Activated CD4-positive, alpha-beta T cell treated with anti-CD3 and anti-CD28 coated beads, Interleukin-2, amount 10 ng/mL, durations not matched to agents 24 days and 14 days (primary cell): ENCODE measurements at regions not wholly inside any gene's neighbourhood (a gene's known extent, or its start where the extent isn't known, plus 50 kb on each side); places are given as distances from the start of the nearest gene placed in this dataset.

Experiments
- DNase-seq: peaks from one replicate; pipeline ENCODE4 v3.0.0; 2022
- H3K27ac Mint-ChIP-seq: one replicate; pipeline ENCODE4 v1.8.0; 2022; ENCODE audit warnings: mild to moderate bottlenecking, mixed read lengths
- H3K27me3 Mint-ChIP-seq: one replicate; pipeline ENCODE4 v1.8.0; 2022; ENCODE audit warnings: mixed read lengths
- H3K36me3 Mint-ChIP-seq: one replicate; pipeline ENCODE4 v1.8.0; 2022; ENCODE audit warnings: low read depth, mild to moderate bottlenecking, mixed read lengths
- H3K4me1 Mint-ChIP-seq: one replicate; pipeline ENCODE4 v1.8.0; 2021; ENCODE audit warnings: mixed read lengths
- H3K4me3 Mint-ChIP-seq: one replicate; pipeline ENCODE4 v1.8.0; 2022; ENCODE audit warnings: mild to moderate bottlenecking, moderate library complexity, mixed read lengths
- H3K9me3 Mint-ChIP-seq: one replicate; pipeline ENCODE4 v1.8.0; 2021; ENCODE audit warnings: mixed read lengths
- intact Hi-C: fragments of 100-400 bp; cut with micrococcal nuclease; formaldehyde crosslinking; loops from one replicate; pipeline ENCODE4 v1.15.1; 2023

- Mint-ChIP-seq H3K27ac (no peak overlapping the region), H3K4me1 (peaks cover 9% of the 10 kb centered on the region), H3K27me3 (peaks cover 50% of the 10 kb centered on the region), H3K4me3 (no peak overlapping the region), H3K36me3 (no peaks in the 10 kb centered on the region), H3K9me3 (no peaks in the 10 kb centered on the region)
- DNase-seq, result no peak
- intact Hi-C loops, result no loop called here
Measured at GRCh38 chr11:10927538-10927937, 69.7 kb upstream of the ZBED5 start.

GRCh38 chr11:10926801-10927211, 69.0 kb upstream of the ZBED5 start:
- DNase-seq, result no peak
- peaks cover 9% of the 10 kb centered on the region for H3K4me1 Mint-ChIP-seq
- H3K4me3 Mint-ChIP-seq, result no peak overlapping the region
- H3K9me3 Mint-ChIP-seq, result no peaks in the 10 kb centered on the region
- intact Hi-C loops, result no loop called here
- H3K36me3 Mint-ChIP-seq, result no peaks in the 10 kb centered on the region
- peaks cover 47% of the 10 kb centered on the region for H3K27me3 Mint-ChIP-seq
- H3K27ac Mint-ChIP-seq, result no peak overlapping the region

- no peaks in the 10 kb centered on the region for H3K9me3 Mint-ChIP-seq
Measured at GRCh38 chr11:10925149-10925926, 67.5 kb upstream of the ZBED5 start.

GRCh38 chr11:10923882-10924281, 66.0 kb upstream of the ZBED5 start:
- H3K4me1 Mint-ChIP-seq, result no peaks in the 10 kb centered on the region
- H3K9me3 Mint-ChIP-seq, result peaks cover under 1% of the 10 kb centered on the region
- no peak overlapping the region for H3K27ac Mint-ChIP-seq
- no peak for DNase-seq
- intact Hi-C loops, result no loop called here
- H3K4me3 Mint-ChIP-seq, result no peak overlapping the region
- no peaks in the 10 kb centered on the region for H3K36me3 Mint-ChIP-seq
- H3K27me3 Mint-ChIP-seq, result peaks cover 26% of the 10 kb centered on the region

More at GRCh38 chr11:10925149-10925926, 67.5 kb upstream of the ZBED5 start:
- peaks cover under 1% of the 10 kb centered on the region for H3K4me1 Mint-ChIP-seq
- no peak for DNase-seq
- H3K36me3 Mint-ChIP-seq, result no peaks in the 10 kb centered on the region
- no peak overlapping the region for H3K27ac Mint-ChIP-seq
- H3K27me3 Mint-ChIP-seq, result peaks cover 39% of the 10 kb centered on the region
- H3K4me3 Mint-ChIP-seq, result no peak overlapping the region
- intact Hi-C loops, result no loop called here

- intact Hi-C loops, result no loop called here
- H3K27ac Mint-ChIP-seq, result no peak overlapping the region
- H3K4me1 Mint-ChIP-seq, result no peaks in the 10 kb centered on the region
- no peak overlapping the region for H3K4me3 Mint-ChIP-seq
- peaks cover 18% of the 10 kb centered on the region for H3K27me3 Mint-ChIP-seq
- H3K9me3 Mint-ChIP-seq, result peaks cover 10% of the 10 kb centered on the region
- no peaks in the 10 kb centered on the region for H3K36me3 Mint-ChIP-seq
- DNase-seq, result no peak
Measured at GRCh38 chr11:10922892-10923291, 65.0 kb upstream of the ZBED5 start.

- Mint-ChIP-seq H3K27ac (no peak overlapping the region), H3K9me3 (peaks cover 11% of the 10 kb centered on the region)
Measured at GRCh38 chr11:10920875-10921274, 63.0 kb upstream of the ZBED5 start.

GRCh38 chr11:10920205-10920604, 62.4 kb upstream of the ZBED5 start:
- no peak overlapping the region for H3K4me3 Mint-ChIP-seq
- no peak for DNase-seq
- no peak overlapping the region for H3K27ac Mint-ChIP-seq
- no peaks in the 10 kb centered on the region for H3K4me1 Mint-ChIP-seq
- peaks cover 8% of the 10 kb centered on the region for H3K27me3 Mint-ChIP-seq
- intact Hi-C loops, result no loop called here
- H3K9me3 Mint-ChIP-seq, result peaks cover 11% of the 10 kb centered on the region
- no peaks in the 10 kb centered on the region for H3K36me3 Mint-ChIP-seq

More at GRCh38 chr11:10920875-10921274, 63.0 kb upstream of the ZBED5 start:
- DNase-seq, result no peak
- H3K4me1 Mint-ChIP-seq, result no peaks in the 10 kb centered on the region
- intact Hi-C loops, result no loop called here
- H3K4me3 Mint-ChIP-seq, result no peak overlapping the region
- H3K27me3 Mint-ChIP-seq, result peaks cover 8% of the 10 kb centered on the region
- H3K36me3 Mint-ChIP-seq, result no peaks in the 10 kb centered on the region

GRCh38 chr11:10918698-10919097, 60.8 kb upstream of the ZBED5 start:
- intact Hi-C loops, result no loop called here
- no peak overlapping the region for H3K27ac Mint-ChIP-seq

GRCh38 chr11:10918275-10918674, 60.4 kb upstream of the ZBED5 start:
- Mint-ChIP-seq H3K27me3 (peaks cover 7% of the 10 kb centered on the region), H3K36me3 (no peaks in the 10 kb centered on the region), H3K9me3 (peaks cover 11% of the 10 kb centered on the region), H3K4me3 (no peak overlapping the region), H3K27ac (no peak overlapping the region), H3K4me1 (no peaks in the 10 kb centered on the region)
- intact Hi-C loops, result no loop called here
- no peak for DNase-seq

More at GRCh38 chr11:10918698-10919097, 60.8 kb upstream of the ZBED5 start:
- Mint-ChIP-seq H3K4me1 (no peaks in the 10 kb centered on the region), H3K36me3 (no peaks in the 10 kb centered on the region), H3K4me3 (no peak overlapping the region), H3K27me3 (peaks cover 7% of the 10 kb centered on the region), H3K9me3 (peaks cover 11% of the 10 kb centered on the region)
- DNase-seq, result no peak

GRCh38 chr11:10917802-10918201, 59.9 kb upstream of the ZBED5 start:
- no peaks in the 10 kb centered on the region for H3K36me3 Mint-ChIP-seq
- peaks cover 11% of the 10 kb centered on the region for H3K9me3 Mint-ChIP-seq
- intact Hi-C loops, result no loop called here
- no peak for DNase-seq
- no peak overlapping the region for H3K4me3 Mint-ChIP-seq
- H3K27ac Mint-ChIP-seq, result no peak overlapping the region
- peaks cover 3% of the 10 kb centered on the region for H3K27me3 Mint-ChIP-seq
- H3K4me1 Mint-ChIP-seq, result no peaks in the 10 kb centered on the region

GRCh38 chr11:10916665-10917064, 58.8 kb upstream of the ZBED5 start:
- no peak overlapping the region for H3K4me3 Mint-ChIP-seq

GRCh38 chr11:10914050-10914449, 56.2 kb upstream of the ZBED5 start:
- peaks cover 9% of the 10 kb centered on the region for H3K27me3 Mint-ChIP-seq
- H3K27ac Mint-ChIP-seq, result no peak overlapping the region
- no peaks in the 10 kb centered on the region for H3K4me1 Mint-ChIP-seq
- H3K36me3 Mint-ChIP-seq, result no peaks in the 10 kb centered on the region
- H3K4me3 Mint-ChIP-seq, result no peak overlapping the region
- intact Hi-C loops, result no loop called here
- no peak for DNase-seq
- peaks cover 11% of the 10 kb centered on the region for H3K9me3 Mint-ChIP-seq

More at GRCh38 chr11:10916665-10917064, 58.8 kb upstream of the ZBED5 start:
- Mint-ChIP-seq H3K27ac (no peak overlapping the region), H3K9me3 (peaks cover 11% of the 10 kb centered on the region), H3K36me3 (no peaks in the 10 kb centered on the region), H3K27me3 (peaks cover 2% of the 10 kb centered on the region), H3K4me1 (no peaks in the 10 kb centered on the region)
- intact Hi-C loops, result no loop called here
- DNase-seq, result no peak

GRCh38 chr11:10913075-10913474, 55.2 kb upstream of the ZBED5 start:
- H3K9me3 Mint-ChIP-seq, result peaks cover 2% of the 10 kb centered on the region
- H3K4me3 Mint-ChIP-seq, result no peak overlapping the region
- intact Hi-C loops, result no loop called here
- H3K4me1 Mint-ChIP-seq, result no peaks in the 10 kb centered on the region
- H3K36me3 Mint-ChIP-seq, result no peaks in the 10 kb centered on the region
- H3K27me3 Mint-ChIP-seq, result peaks cover 9% of the 10 kb centered on the region
- no peak for DNase-seq
- no peak overlapping the region for H3K27ac Mint-ChIP-seq

GRCh38 chr11:10911907-10912306, 54.1 kb upstream of the ZBED5 start:
- Mint-ChIP-seq H3K36me3 (no peaks in the 10 kb centered on the region), H3K27ac (no peak overlapping the region), H3K27me3 (peaks cover 16% of the 10 kb centered on the region), H3K4me1 (no peaks in the 10 kb centered on the region), H3K9me3 (no peaks in the 10 kb centered on the region), H3K4me3 (no peak overlapping the region)
- intact Hi-C loops, result no loop called here
- DNase-seq, result no peak
